GM19467 (cell line): ENCODE measurements at regions not wholly inside any gene's neighbourhood (a gene's known extent, or its start where the extent isn't known, plus 50 kb on each side); places are given as distances from the start of the nearest gene placed in this dataset.
"Not testable (repeated sequence)": the region's sequence is repeated elsewhere in the genome, so short reads cannot be mapped to it uniquely, and the experiment has no call there.

Experiments
- ATAC-seq: cut with Tn5 transposase; IDR thresholded peaks from one replicate; pipeline ENCODE4 v1.9.1; 2021; ENCODE audit warnings: mild to moderate bottlenecking, moderate library complexity; ENCODE audit not compliant: unreplicated experiment

DNA sequence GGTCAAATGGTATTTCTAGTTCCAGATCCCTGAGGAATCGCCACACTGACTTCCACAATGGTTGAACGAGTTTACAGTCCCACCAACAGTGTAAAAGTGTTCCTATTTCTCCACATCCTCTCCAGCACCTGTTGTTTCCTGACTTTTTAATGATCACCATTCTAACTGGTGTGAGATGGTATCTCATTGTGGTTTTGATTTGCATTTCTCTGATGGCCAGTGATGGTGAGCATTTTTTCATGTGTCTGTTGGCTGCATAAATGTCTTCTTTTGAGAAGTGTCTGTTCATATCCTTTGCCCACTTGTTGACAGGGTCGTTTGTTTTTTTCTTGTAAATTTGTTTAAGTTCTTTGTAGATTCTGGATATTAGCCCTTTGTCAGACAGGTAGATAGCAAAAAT lies 269.9 kb upstream of the NREP start:
- ATAC-seq, result not testable (repeated sequence)

DNA sequence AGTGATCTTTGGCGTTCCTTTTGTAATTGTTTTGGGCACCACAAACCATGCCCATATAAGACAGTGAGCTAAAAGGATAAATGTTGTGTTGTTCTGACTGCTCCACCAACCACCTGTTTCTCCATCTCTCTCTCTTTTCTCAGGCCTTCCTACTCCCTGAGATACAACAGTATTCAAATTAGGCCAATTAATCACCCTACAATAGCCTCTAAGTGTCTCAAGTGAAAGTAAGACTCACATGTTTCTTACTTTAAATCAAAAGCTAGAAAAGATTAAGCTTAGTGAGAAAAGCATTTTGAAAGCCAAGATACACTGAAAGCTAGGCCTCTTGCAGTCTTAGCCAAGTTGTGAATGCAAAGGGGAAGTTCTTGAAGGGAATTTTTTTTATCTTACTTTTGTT lies 268.8 kb upstream of the NREP start:
- ATAC-seq, result no peak

DNA sequence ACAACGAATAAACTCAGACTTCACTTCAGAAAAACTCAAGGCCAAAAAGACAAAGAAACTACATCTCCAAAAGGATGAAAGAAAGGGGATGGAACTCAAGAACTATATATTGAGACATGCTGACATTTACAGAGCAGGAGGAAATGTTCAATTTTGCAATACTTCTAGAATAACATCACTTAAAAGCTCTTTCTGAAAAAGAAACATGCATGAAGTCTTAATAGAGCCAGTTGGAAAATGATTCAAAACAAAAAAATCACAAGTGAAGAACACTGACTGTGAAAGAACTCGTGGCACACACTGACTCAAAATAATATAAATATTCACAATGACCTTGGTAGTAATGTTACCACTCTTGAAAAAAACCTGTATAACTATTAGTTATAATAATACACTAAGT lies 267.8 kb upstream of the NREP start:
- ATAC-seq, result no peak

- no peak for ATAC-seq
These were observed 267.2 kb upstream of the NREP start for GRCh38 chr5:112024221-112024620.

GRCh38 chr5:112023766-112024165 lies 266.8 kb upstream of the NREP start:
- ATAC-seq, result no peak

GRCh38 chr5:112018846-112019245 lies 261.9 kb upstream of the NREP start:
- no peak for ATAC-seq

DNA sequence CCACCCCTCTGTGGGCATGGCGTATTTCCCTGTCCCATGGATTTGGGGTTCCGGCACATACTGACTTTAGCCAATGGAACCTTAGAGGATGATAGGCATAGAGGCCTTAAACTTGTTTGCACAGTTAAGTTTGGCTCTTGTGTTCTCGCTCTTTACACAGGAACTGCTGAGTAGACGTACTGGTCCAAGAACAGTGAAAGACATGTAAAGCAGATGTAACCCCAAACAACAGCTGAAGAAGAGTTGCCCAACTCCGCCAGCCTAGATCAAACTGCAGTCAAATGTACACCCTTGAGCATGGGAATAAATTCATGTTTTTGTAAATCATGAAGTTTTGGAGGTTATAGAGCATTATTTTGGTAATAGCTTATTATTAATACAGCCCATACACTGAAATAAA lies 260.0 kb upstream of the NREP start:
- no peak for ATAC-seq

DNA sequence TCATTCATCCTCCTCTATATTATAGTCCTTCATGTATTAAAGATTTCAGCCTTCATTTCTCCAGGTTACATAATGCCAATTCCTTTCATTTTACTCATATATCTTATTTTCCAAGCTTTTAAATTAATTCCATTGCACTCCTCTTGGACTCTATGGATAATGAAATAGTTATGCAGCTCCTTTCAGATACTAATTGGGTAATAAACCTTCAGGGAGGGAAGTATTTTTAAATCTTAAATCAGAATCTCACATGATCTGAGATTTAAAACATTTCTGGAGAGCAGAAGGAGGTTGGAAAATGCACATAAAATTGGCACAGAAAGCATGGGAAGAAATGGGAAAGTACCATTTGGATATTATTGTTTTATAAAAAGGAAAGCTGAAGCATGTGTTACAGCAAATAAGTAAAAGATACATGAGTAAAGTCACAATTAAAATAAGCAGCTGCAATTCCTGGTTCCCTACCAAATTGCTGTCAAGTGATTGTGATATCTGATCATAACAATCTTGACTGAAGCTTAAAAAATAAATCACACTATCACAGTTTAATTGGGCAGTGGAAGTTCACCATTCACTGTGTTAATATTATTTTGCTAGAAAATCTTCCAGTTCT lies 257.9 kb upstream of the NREP start:
- ATAC-seq, result no peak

DNA sequence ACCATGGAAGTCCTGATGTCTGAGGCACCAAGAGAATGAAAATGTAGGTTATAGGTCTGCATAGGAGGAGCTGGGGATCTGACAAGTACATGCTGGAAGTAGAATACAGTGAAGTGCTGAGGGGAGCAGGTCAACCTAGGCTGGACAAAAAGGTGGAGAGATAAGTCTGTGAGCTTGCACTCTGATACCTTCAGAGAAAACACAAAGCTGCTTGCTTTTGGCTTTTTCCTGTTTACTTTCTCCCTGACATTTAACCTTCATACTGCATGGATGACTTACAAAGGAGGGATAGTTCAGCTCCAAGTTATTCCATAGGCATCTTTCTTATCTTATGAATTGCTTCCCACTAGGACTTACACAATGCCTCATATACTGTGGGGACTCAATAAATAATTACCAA lies 256.7 kb upstream of the NREP start:
- ATAC-seq, result no peak

GRCh38 chr5:112012104-112012503 lies 255.1 kb upstream of the NREP start:
- no peak for ATAC-seq

GRCh38 chr5:112010475-112010874 lies 253.5 kb upstream of the NREP start:
- ATAC-seq, result no peak

- no peak for ATAC-seq
These were observed 249.7 kb upstream of the NREP start for GRCh38 chr5:112006721-112007120.

GRCh38 chr5:112005623-112005930 lies 248.6 kb upstream of the NREP start:
- ATAC-seq, result no peak

DNA sequence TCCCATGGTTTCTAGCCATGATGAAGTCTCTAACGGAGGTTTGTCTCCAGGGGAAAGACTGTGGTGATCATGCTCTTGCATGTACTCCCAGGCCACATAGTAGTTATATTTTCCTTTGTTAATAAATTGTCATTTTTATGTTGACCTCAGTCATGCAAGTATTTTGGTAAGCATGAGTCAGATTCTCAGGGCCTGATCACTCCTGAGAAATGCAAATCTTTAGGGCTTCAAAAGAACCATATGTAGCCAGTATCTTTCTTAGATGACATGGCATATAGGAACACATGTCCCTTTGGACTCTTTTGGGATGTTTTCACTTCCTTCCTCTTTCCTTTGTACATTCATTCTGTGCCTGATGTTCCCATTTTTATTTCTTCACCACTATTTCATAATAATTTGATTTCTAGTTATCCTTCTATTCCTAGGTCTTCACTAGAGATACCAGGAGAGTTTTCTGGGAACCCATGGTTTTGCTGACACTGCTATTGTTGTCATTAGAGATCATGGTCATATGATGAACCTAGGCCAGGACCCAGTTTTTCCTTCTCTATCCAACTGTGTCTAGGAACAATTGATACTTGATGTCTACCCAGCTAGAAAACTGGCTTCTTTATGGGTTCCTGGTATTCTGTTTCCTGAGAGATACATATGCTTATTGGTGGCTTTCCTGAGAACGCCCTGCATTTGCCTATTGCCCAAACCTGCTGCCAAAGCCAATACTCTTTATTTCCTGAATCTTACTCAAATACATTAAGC lies 248.1 kb upstream of the NREP start:
- ATAC-seq, result no peak

DNA sequence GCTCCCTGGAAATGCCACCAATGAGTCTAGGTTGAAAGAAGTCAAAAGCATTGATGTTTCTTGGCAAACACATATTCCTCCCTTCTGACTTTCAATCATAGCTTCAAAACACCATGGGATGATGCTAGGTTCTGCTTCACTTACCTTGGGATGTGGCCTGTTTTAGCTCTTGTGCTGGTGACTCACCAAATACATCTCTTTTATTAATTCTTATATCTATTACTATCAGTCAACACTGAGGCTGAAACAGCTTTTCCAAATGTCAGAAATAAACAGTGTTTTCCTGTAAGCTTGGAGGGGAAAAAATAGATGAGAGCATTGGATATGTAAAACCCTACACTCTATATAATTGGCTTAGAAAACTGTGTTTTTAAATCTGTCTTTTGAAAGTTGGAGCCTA lies 245.4 kb upstream of the NREP start:
- ATAC-seq, result no peak

DNA sequence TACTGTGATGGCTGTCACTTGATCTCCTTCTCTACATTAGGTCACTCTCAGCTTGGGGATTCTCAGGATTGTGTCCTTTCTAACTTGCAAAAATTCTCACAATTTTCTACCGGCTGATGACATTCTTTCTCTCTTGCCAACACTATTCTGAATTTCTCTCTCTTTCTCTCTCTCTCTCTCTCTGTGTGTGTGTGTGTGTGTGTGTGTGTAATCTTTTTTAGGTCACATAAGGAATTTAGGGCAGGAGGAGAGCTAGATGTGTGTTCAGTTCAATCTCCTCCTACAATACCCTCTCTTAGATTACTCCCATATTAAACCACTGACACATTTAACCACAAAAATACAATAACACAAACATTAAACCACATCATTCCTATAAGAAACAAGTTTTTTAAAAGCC lies 242.3 kb upstream of the NREP start:
- no peak for ATAC-seq

GRCh38 chr5:111998871-111999270 lies 241.9 kb upstream of the NREP start:
- ATAC-seq, result no peak

- ATAC-seq, result no peak
These were observed 240.7 kb upstream of the NREP start for GRCh38 chr5:111997711-111998110.

DNA sequence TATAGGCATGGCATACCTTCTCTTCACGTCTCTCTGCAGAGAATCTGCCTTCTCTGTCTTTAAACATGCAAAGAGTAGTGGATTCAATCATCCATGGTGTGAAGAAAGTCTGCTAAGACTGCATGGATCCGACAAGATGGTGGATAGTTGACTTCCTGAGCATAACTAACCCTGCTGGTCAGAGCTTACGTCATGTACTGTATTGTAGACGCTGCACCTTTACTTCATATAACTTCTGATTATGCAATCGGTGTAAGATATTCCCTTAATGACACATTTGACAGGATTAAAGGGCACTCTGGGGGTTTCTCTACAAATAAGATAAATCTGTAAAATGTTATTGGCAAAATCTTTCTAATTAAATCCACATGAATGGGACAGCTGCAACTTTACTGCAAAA lies 240.3 kb upstream of the NREP start:
- no peak for ATAC-seq

- ATAC-seq, result no peak
These were observed 239.6 kb upstream of the NREP start for GRCh38 chr5:111996574-111996973.

DNA sequence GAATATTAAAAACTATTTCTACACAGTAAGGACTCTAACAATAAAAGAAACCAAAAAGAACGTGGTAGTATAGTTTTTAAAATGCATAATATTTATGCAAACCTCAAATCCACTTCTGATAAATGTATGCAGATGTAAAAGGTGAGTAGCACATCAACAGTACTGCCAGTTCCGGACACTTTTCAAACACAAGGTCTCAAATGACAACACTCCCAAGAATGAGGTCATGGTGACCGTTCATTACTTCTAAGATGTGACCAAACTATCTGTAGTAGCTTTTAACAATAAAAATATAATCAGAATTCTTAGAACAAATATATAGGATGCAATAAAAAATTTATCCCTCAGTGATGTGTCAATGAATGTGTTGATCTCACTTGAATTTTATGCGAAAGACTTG lies 238.7 kb upstream of the NREP start:
- ATAC-seq, result no peak

GRCh38 chr5:111993242-111993641 lies 236.2 kb upstream of the NREP start:
- ATAC-seq, result no peak

DNA sequence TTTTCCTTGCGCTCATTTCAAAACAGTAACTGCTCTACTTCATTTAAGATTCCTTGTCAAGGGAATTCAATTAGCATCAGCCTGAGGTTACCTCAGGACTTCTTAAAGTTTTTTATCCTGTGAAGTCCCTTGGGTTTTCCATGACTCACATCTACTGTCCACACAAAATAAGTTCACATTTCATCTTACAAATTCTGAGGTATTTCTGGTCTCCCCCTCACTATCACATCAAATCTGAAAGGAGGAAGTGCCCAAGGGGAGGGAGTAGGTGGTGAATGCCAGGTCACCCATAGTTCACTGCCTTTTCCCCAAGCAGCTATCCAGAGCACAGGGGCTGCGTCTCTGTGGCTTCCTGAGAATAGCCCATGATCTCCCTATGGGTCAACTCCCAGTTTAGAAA lies 227.1 kb upstream of the NREP start:
- no peak for ATAC-seq
